HL-60 (cell line): ENCODE measurements at regions not wholly inside any gene's neighbourhood (a gene's known extent, or its start where the extent isn't known, plus 50 kb on each side); places are given as distances from the start of the nearest gene placed in this dataset.

ENCODE experiments used
- DNase-seq, 2 experiments: peaks; one replicate each; pipeline ENCODE4 v3.0.0-alpha.2; 2010 to 2020; ENCODE audit warnings: low read depth in 1 of 2, low spot score in 1 of 2
- H3K27ac ChIP-seq: fragments of 250-450 bp; sonication (Bioruptor Pico); replicated peaks from 2 replicates; pipeline ENCODE4 v1.5.1; 2020; ENCODE audit warnings: mild to moderate bottlenecking, moderate library complexity
- H3K27me3 ChIP-seq: fragments of 250-450 bp; sonication (Bioruptor Pico); 2 replicates; pipeline ENCODE4 v1.5.1; 2021; ENCODE audit warnings: mild to moderate bottlenecking, moderate library complexity; ENCODE audit not compliant: insufficient read depth, poor library complexity, severe bottlenecking
- H3K4me3 ChIP-seq: replicated peaks from 2 replicates; pipeline ENCODE4 v1.5.1; 2011; ENCODE audit warnings: mild to moderate bottlenecking, control low read depth, low read length; ENCODE audit not compliant: insufficient read depth
- CTCF ChIP-seq: IDR thresholded peaks from one replicate; pipeline ENCODE4 v1.5.1; 2011; ENCODE audit warnings: low read length, control low read depth, inconsistent platforms; ENCODE audit not compliant: insufficient read depth
- GABPA ChIP-seq: IDR thresholded peaks from 2 replicates; pipeline ENCODE4 v1.6.1; 2012; ENCODE audit warnings: low read depth
- POLR2AphosphoS5 ChIP-seq: IDR thresholded peaks from 2 replicates; pipeline ENCODE4 v1.6.1; 2012; ENCODE audit warnings: low read depth
- REST ChIP-seq: IDR thresholded peaks from 2 replicates; pipeline ENCODE4 v1.6.1; 2012; ENCODE audit warnings: low read depth; ENCODE audit not compliant: insufficient replicate concordance
- SPI1 ChIP-seq: IDR thresholded peaks from 2 replicates; pipeline ENCODE4 v1.6.1; 2012; ENCODE audit warnings: low read depth, mild to moderate bottlenecking, borderline replicate concordance

- H3K27ac ChIP-seq, result no peak overlapping the region
- DNase-seq, result no peak
- no peak overlapping the region for H3K4me3 ChIP-seq
- no peak for TF ChIP-seq GABPA
- no peak for TF ChIP-seq REST
- TF ChIP-seq POLR2AphosphoS5, result no peak
- peaks cover 8% of the 10 kb centered on the region for H3K27me3 ChIP-seq
Measured at GRCh38 chr13:99113351-99113750, 87.3 kb upstream of the UBAC2 start.

GRCh38 chr13:99118179-99118578, 82.5 kb upstream of the UBAC2 start:
- no peak for DNase-seq
- H3K27me3 ChIP-seq, result peaks cover 29% of the 10 kb centered on the region
- no peak for TF ChIP-seq SPI1
- no peak overlapping the region for H3K27ac ChIP-seq
- H3K4me3 ChIP-seq, result no peak overlapping the region

- no peak for DNase-seq
- TF ChIP-seq GABPA (no peak), SPI1 (no peak), POLR2AphosphoS5 (no peak), REST (no peak), CTCF (no peak)
- H3K27me3 ChIP-seq, result peaks cover 29% of the 10 kb centered on the region
Measured at GRCh38 chr13:99119656-99120055, 81.0 kb upstream of the UBAC2 start.

GRCh38 chr13:99120751-99121150, 79.9 kb upstream of the UBAC2 start:
- TF ChIP-seq SPI1 (no peak), REST (no peak), POLR2AphosphoS5 (no peak), GABPA (no peak), CTCF (no peak)
- no peak overlapping the region for H3K27ac ChIP-seq
- H3K4me3 ChIP-seq, result no peak overlapping the region
- DNase-seq, result no peak
- H3K27me3 ChIP-seq, result peaks cover 24% of the 10 kb centered on the region

More at GRCh38 chr13:99119656-99120055, 81.0 kb upstream of the UBAC2 start:
- Histone ChIP-seq H3K4me3 (no peak overlapping the region), H3K27ac (no peak overlapping the region)
